ENCODE measurements at regions not wholly inside any gene's neighbourhood (a gene's known extent, or its start where the extent isn't known, plus 50 kb on each side); places are given as distances from the start of the nearest gene placed in this dataset.

- DNase-seq (ENCODE audit: extremely low read depth, low read depth): no peak
Measured at GRCh38 chr4:144302704-144303536, 162.4 kb upstream of the GYPA start.

GRCh38 chr4:144304025-144304424, 163.5 kb upstream of the GYPA start:
- no peak for DNase-seq (ENCODE audit: extremely low read depth, low read depth)

DNA sequence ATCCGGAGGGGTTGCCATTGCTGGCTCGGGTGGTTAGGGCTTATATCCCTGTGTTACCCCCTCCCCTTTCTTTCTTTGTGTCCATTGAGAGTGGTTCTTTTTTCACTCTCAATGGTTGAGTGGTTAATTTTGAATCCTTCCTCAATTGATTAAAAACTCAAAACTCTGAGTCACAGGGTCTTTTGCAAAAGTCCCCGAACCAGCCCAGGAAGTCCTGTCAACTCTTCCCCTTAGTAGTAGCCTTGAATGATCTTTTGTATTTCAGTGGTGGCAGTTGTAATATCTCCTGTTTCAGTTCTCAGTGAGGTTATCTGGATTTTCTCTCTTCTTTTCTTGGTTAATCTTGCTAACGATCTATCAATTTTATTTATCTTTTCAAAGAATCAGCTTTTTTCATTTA, 170.0 kb upstream of the GYPA start:
- DNase-seq (ENCODE audit: extremely low read depth, low read depth): no peak

DNA sequence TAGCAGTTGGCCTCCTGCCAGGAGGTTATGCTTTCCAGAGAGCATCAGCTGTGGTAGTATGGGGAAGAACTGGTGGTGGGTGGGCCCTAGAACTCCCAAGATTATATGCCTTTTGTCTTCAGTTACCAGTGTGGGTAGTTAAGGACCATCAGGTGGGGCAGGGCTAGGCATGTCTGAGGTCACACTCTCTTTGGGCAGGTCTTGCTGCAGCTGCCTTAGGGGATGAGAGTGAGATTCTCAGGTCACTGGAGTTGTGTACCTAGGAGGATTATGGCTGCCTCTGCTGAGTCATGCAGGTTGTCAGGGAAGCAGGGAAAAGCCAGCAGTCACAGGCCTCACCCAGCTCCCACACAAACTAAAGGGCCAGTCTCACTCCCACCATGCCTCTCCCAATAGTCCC, 172.9 kb upstream of the GYPA start:
- DNase-seq (ENCODE audit: extremely low read depth, low read depth): no peak

DNA sequence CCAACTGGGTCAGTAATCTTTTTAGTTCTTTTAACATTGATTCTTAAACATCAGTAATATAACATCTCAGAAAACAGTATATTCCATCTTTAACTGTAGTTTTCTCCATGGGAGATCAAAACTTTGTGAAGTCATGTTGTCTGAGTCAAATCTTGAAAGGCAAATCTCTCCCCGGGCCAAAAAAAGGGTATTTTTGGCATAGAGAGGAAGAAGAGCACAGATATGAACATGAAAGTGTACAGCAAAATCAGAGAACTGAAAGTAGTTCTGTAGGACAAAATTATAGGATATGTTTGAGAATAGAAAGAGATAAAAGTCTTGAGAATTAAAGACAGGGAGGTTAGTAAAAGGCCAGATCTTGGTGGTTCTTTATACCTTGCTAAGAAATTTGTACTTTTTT, 176.4 kb upstream of the GYPA start:
- no peak for DNase-seq (ENCODE audit: extremely low read depth, low read depth)

- DNase-seq (ENCODE audit: extremely low read depth, low read depth): no peak
Measured at GRCh38 chr4:144318797-144319196, 178.3 kb upstream of the GYPA start.

GRCh38 chr4:144336633-144337032, 196.1 kb upstream of the GYPA start:
- DNase-seq (ENCODE audit: extremely low read depth, low read depth): no peak

GRCh38 chr4:144338148-144338547, 197.6 kb upstream of the GYPA start:
- DNase-seq (ENCODE audit: extremely low read depth, low read depth): no peak

- DNase-seq (ENCODE audit: extremely low read depth, low read depth): no peak
Measured at GRCh38 chr4:144338834-144339233, 198.3 kb upstream of the GYPA start.

GRCh38 chr4:144340931-144341330, 200.4 kb upstream of the GYPA start:
- no peak for DNase-seq (ENCODE audit: extremely low read depth, low read depth)

- no peak for DNase-seq (ENCODE audit: extremely low read depth, low read depth)
Measured at GRCh38 chr4:144342949-144343760, 202.6 kb upstream of the GYPA start.

- DNase-seq (ENCODE audit: extremely low read depth, low read depth): no peak
Measured at GRCh38 chr4:144347121-144347520, 206.6 kb upstream of the GYPA start.

DNA sequence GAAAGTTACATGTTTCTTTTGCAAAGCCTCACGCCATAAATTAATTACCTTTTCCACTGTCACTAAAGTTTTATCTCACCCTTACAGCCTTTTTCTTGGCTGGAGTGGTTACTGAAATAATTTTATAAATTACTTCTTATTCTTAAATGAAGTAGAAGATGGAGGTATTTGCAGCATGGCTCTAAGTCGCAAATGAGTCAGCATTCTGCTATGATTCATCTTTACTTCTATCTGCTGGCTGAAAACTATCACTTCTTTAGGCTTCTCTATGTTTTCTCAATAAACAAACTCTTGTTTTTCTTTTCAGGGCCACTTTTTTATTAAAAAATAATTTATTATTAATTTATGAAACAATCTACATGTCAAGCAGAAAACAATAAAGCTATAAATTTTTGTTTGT, 210.2 kb upstream of the GYPA start:
- DNase-seq (ENCODE audit: extremely low read depth, low read depth): no peak

DNA sequence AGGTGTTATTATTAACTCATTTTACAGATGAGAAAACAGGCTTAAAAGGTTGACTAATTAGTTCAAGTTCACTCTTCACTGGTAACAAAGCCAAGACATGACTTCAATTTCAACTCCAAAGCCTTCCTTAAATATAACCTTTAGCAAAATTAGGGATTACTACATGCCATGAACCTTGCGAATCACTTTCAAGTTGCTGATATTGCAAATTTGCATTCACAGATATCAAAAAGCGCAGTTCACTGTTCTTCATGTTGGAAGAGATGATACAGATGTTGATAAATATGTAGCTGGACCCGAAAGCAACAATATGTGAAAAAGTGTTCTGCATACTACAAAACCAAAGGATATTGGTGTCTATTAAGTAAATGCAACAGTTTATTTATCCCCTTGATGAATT, 210.8 kb upstream of the GYPA start:
- no peak for DNase-seq (ENCODE audit: extremely low read depth, low read depth)

GRCh38 chr4:144353292-144353691, 212.8 kb upstream of the GYPA start:
- DNase-seq (ENCODE audit: extremely low read depth, low read depth): no peak

GRCh38 chr4:144355811-144356757, 215.6 kb upstream of the GYPA start:
- DNase-seq (ENCODE audit: extremely low read depth, low read depth): no peak

DNA sequence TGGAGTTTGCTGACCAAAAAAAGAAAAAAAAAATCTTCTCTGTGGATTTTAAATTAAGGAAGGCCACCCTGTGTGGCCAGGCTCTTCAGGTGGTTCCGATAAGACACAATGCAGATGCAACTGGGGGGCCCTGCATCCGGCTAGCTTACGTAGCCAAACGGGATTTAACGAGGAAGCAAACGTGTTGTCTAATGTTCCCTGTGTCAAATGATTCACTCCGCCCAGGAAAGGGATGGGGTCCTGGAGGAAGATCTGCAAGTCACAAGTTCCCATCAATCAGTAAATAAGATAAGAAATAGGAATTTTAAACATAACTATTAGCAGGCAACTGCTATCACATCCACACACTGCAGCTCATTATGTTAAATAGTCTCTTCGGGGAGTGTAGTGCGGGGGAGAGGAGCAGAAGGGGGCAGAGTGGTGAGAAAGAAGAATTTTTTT, 216.4 kb upstream of the GYPA start:
- DNase-seq (ENCODE audit: extremely low read depth, low read depth): no peak

DNA sequence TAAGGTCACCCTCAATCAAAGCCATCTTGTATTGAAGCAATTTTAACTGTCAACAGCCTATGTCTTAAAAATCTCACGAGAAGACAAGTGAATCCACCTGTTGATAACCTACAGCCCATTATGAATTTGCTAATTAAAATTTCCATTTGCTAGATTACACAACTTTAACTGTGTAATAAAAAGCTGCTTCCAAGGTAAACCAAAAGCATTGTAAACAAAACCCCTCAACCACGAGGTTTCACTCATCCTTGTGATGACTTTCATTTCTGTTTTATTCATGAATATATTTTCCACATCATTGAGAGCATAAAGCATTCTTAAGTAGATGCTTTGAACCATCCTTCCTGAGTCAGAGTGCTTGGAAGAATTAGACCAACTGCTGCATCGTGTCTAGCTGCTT, 217.5 kb upstream of the GYPA start:
- DNase-seq (ENCODE audit: extremely low read depth, low read depth): no peak

GRCh38 chr4:144360146-144360793, 219.8 kb upstream of the GYPA start:
- no peak for DNase-seq (ENCODE audit: extremely low read depth, low read depth)

- no peak for DNase-seq (ENCODE audit: extremely low read depth, low read depth)
Measured at GRCh38 chr4:144362366-144362765, 221.8 kb upstream of the GYPA start.

All from NCI-H460 (cell line).